ENCODE measurements at regions not wholly inside any gene's neighbourhood (a gene's known extent, or its start where the extent isn't known, plus 50 kb on each side); places are given as distances from the start of the nearest gene placed in this dataset.
"Not testable (repeated sequence)": the region's sequence is repeated elsewhere in the genome, so short reads cannot be mapped to it uniquely, and the experiment has no call there.

DNA sequence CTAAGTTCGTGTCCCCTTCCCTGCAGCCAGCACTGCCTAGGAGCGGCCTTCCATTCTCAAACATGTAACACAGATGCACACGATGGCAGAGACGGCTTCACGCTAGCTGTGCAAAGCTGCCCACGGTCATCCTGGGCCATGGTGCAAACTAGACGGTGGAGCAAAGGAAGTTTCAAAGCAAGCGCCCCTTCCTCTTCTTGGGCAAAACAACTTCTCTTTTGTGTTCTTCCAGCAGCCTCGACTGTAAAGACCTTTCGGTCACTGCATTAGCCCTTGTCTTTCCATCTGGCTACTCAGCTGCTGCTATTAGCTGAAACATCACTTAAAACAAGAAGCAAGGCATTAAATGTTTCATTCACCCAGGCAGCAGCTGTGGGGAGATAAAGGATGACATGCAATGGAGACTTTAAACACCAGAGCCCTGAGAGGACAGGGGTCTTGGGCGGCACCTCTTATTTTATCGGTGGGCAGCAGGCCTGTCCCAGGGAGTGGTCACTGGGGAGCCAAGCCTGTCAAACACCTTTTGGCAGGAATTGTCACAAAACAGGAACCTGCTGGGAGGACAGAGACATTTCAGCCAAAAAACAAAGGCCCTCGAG lies 214.8 kb downstream of the KLF6 start:
- DNase-seq = no peak

DNA sequence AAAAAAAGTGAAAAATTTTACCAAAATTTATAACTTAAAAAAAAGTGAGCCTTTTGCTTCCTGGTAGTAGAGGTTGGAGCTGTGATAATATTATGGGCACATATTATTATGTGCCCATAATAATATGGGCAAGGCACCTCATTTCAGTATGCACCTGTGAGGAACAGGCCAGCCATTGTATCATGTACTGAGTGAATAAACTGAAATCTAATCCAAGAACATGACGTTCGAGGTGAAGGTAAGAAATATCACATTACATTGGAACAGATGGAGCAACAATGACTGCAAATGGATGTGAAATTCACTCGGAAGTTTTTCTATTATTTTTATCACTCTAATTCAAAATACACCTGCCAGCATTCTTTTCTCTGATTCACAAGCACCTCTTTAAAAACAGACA lies 216.0 kb downstream of the KLF6 start:
- DNase-seq = no peak

- no peak for DNase-seq
Observed at GRCh38 chr10:3568392-3568791, 216.6 kb downstream of the KLF6 start.

GRCh38 chr10:3567291-3567963 lies 217.6 kb downstream of the KLF6 start:
- no peak for DNase-seq

GRCh38 chr10:3566627-3567026 lies 218.4 kb downstream of the KLF6 start:
- no peak for DNase-seq

DNA sequence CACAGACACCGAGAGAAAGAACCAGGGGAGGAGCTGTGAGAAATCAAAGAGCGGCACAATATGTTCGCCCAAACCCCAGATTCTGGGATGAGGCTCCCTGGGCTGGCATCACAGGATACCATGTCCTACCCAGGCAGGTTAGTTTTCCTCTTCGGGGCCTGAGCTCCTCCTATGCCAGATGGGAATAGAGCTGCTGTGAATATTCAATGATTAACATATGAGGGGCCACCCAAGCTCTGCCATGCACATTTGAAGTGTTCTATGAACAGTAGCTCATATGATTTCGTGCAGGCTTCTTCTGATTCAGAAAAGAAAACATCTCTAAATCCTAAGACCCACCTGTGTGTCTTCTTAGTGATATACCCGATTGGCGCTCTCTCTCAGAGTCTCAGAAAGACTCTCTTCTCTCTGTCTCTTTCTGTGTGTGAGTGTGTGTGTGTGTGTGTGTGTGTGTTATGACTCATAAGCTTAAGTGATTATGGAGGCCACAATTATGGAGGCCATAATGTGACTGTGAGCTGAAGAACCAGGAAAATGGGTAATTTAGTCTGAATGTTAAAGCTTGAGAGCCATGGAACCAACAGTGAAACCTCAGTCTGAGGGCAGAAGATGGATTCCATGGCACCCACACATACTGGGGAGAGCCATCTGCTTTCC lies 220.5 kb downstream of the KLF6 start:
- DNase-seq = no peak

- peak; percentile 45 for DNase-seq
Observed at GRCh38 chr10:3563298-3563697, 221.7 kb downstream of the KLF6 start.

GRCh38 chr10:3560628-3561027 lies 224.4 kb downstream of the KLF6 start:
- DNase-seq = not testable (repeated sequence)

DNA sequence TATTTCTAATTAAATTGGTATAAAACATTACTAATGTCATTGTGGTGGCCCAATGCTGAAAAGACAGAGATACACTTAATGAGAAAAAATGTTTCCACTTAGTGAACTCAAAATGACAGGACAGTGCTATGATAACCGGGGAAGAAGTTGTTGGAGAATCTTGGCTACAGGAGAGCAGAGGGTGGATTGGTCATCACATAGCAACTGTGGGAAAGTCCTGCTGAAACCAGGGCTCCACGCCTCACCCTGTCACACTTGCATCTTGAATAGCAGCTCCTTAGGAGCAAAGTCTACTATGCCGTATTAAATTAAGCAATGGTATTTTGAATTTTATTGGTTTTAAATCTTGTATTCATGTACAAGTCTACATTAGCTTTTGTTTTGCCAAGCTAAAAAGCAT lies 225.5 kb downstream of the KLF6 start:
- no peak for DNase-seq

- no peak for DNase-seq
Observed at GRCh38 chr10:3559011-3559410, 226.0 kb downstream of the KLF6 start.

DNA sequence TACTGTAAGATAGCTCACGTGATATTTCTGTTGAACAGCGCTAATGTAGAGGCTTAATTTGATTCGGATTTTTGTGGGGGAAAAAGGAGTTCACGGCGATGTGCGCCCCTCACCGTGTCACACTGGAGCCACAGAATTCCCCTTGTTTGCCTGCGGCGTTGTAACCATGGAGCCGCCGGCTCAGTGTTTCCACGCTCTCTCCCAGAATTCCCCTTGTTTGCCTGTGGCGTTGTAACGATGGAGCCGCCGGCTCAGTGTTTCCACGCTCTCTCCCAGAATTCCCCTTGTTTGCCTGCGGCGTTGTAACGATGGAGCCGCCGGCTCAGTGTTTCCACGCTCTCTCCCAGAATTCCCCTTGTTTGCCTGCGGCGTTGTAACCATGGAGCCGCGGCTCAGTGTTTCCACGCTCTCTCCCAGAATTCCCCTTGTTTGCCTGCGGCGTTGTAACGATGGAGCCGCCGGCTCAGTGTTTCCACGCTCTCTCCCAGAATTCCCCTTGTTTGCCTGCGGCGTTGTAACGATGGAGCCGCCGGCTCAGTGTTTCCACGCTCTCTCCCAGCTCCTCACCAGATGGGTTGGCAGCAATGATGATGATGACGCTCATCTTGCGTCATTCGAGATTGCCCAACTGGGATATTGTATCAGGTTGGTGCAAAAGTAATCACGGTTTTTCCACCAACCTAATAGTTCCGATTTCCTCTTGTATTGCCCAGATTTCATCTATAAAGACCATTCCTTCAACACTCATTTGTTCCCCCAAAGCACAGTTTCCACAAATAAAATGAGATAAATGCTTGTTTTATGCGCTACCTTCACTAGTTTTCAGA lies 228.6 kb downstream of the KLF6 start:
- not testable (repeated sequence) for DNase-seq

DNA sequence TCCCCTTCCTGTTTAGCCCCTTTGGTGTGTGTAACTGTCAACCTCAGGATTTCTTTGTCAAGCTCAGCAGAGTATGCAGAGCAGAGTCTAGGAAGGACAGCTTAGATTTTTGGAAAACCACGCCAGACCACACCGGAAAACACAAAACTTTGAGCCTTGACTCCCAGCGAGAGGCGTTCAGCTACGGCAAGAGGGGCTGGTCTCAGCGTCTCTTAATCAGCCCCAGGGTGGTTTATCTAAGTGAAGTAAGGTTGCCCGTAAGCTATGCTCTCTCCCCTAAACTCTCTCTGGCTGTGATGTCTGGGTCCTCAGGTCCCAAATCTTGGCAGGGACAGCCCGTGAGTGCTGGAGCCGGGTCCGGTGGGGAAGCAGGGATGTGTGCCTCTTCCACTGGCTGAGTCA lies 230.9 kb downstream of the KLF6 start:
- peak; percentile 8 for DNase-seq

- DNase-seq = no peak
Observed at GRCh38 chr10:3552281-3552680, 232.7 kb downstream of the KLF6 start.

DNA sequence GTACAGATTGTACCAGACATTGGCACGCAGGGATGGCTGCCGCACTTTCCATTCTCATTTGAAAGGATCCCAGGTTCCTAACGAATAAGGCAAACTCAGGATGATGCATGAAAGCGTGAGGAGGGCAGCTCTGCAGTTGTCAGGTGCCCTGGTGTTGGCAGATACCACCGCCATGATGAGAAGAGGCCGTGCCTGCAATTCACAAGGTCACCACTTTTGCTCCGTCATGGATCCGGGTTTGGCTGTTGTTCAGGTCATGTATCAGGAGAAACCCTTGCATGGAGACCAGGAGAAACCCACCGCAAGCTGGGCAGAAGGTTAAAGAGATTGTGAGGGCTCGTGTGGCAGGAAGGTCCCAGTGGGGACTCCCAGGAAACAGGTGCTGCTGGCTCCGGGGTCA lies 233.2 kb downstream of the KLF6 start:
- DNase-seq = no peak

GRCh38 chr10:3549118-3549517 lies 235.9 kb downstream of the KLF6 start:
- DNase-seq = no peak

DNA sequence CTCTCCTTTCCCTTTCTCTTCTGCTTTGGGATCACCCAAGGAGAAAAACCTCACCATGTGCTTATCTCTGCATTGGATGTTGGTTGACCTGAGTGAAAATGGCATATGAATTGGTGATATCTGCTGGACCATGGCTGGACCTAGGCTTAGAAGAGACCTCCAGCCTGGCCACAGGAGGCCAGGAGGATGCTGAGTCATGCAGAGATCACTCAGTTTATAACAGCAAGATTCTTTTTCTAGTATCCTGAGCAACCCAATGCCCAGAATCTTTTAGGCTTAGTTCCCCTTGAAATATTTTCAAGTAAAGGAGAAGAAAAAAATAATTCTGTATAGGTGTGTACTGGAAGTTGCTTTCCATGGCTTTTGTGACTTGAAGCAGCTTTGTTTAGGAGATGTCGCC lies 236.3 kb downstream of the KLF6 start:
- DNase-seq = no peak

DNA sequence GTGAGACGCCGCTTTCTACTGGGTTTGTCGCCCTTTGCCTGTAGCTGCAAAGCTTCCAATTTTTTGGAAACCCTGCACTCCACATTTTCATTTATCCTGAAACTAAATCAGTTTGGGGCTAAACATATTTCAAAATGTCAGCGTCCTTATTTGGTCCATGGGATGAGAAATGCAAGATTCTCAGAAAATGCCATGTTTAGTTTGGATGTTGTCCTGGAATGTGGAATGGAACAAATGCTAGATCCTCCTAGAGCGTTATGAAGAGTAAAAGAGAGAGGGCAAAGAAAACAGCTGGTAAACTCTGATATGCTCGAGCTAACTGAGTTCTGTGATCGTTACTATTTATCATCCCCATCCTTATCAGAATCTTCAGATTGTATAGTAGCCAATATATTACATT lies 236.9 kb downstream of the KLF6 start:
- DNase-seq = no peak

DNA sequence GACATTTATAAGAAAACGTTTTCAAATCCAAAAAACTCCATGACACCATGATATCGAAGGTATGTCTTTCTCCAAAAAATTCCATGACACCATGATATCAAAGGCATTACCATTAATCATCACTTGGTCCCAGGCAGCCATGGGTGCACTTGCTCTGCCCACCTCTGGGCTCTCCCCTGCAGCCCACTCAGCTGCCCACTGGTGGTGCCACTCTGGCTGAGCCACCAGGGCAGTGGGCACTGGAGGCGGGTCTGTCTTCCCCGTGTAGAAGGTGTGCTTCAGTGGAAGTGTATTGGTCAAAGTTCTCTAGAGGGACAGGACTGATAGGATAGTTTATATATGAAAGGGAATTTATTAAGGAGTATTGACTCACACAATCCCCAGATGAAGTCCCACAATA lies 240.4 kb downstream of the KLF6 start:
- no peak for DNase-seq

DNA sequence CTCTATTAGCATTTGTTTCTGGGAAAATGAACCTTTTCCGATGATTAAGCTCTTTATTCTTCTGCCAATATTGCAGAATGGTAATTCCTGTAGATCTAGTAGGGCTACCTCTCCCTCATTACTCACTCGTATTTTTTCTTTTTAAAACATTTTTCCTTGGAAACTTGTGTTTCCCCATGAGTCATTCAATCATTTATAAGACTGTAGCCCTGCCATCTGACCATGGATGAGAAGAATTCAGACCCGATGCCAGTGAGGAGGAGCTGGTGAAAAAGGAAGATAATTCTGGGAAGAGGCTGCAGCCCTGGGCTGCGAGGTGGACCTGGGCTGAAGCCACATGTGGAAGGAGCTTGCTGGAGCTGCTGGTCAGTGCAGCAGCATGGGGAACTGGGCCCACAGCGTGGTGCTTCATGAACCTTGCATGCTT lies 242.8 kb downstream of the KLF6 start:
- DNase-seq = no peak

DNA sequence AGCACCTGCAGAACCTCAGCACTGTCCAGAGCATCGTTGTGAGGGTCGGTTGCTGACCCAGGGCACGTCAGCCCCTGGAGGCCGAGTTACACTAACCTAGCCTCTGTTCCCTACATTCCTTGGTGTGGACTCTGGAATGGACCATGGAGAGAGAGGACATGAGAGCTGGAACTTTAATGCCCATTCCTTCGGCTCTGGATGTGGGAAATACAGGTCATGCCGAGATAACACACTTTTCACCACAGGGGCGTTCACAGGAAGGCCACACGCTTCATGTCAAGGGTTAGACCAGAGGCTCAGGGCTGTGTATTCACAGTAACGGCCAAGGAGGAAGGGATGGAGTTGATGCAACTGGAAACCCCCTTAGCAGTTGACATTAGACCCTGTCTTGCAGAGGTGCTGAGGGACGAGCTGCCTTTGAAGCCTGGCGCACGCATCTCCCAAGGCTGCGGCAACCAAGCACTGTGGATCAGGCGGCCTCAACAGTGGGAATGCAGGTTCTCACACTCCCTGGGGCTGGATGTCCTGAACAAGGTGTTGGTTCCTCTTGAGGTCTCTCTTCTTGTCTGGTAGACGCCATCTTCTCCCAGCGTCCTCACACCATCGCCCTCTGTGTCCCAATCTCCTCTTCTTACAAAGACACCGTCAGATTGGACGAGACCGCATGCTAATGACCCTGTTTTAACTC lies 245.2 kb downstream of the KLF6 start:
- no peak for DNase-seq

DNA sequence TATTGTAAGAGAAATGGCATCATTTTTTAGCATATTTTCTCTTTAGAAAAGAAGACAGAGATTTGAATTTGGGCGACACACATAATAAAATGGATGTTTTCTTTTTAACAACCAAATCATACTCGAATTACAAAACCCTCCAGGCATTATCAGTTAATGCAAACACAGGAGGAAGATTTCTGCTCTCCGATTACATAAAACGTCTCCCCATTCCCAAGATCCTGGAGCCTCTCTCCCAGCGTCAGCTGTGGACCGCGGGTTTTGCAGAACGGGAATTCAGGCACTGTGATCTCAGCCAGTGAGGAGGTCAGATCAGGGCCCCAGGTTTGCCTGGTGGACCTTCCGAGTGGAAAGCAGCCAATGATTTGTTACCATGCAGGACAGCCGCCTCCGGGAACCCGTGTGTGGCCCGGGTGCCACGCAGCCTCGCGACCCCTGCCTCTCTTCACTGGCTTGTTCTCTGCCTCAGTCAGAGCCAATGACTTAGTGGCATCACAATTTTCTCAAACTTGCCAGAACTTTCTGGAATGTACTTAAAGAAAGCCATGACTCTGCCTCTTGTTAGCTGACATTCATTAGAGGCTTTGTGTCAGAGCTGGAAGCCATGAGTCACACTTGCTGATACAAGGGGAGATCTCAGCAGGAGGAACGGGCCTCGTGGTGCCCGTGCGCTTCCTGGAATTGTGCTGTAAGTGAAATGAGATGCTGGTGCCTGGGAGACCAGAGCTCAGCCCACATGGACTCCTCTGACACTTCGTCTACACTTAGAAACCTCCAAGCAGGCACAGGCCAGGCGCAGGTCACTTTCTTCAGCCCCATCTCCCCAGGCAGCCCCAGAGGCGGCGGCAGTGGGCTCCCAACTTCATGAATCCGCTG lies 246.1 kb downstream of the KLF6 start:
- no peak for DNase-seq

GRCh38 chr10:3538291-3538655 lies 246.7 kb downstream of the KLF6 start:
- DNase-seq = no peak
